ENCODE measurements at regions not wholly inside any gene's neighbourhood (a gene's known extent, or its start where the extent isn't known, plus 50 kb on each side); places are given as distances from the start of the nearest gene placed in this dataset.

DNA sequence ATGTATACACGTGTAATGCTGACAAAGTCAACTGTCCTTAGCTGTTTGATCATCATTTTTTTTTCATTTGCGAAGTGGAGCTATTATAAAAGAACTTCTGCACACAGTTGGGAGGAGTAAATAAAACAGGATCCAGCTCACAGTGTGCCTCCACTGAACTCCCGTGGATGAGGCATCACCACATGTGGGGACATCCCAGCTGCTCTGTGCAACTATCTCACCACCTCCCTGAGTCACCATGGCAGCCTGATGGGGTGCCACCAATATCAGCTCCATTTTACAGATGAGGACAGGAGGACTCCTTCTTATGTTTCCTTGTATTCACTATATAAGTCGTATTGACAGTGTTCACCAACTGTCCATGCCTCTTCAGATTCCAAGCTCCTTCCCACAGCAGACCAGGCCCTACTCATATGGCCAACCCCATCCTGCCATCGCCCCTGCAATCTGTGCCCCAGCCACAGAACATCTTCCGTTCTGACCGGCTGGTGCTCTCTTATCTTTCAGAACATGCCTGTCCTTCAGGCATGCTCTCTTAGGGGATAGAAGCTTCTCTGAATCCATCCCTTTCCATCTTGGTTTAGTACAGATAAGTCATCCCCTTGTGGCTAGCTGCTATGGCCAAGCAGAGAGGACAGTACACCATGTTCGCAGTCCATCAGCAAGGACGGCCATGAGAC is 288.1 kb downstream of the RNF144A start:
- H3K9ac ChIP-seq (ENCODE audit: low read depth in 1 of 3, low read length in 3 of 3): no peak overlapping the region
- no peak overlapping the region for H3K27ac ChIP-seq (ENCODE audit: low read depth, low read length)
- no peaks in the 10 kb centered on the region for H3K27me3 ChIP-seq (ENCODE audit: control insufficient read depth in 3 of 3, insufficient read depth in 3 of 3, low read length in 3 of 3)
- no peaks in the 10 kb centered on the region for H3K36me3 ChIP-seq (ENCODE audit: control insufficient read depth in 3 of 3, insufficient read depth in 3 of 3, low read length in 3 of 3)
- H3K4me3 ChIP-seq (ENCODE audit: low read length in 3 of 3): no peak overlapping the region
- H3K4me1 ChIP-seq (ENCODE audit: control insufficient read depth in 3 of 3, insufficient read depth in 3 of 3, low read length in 3 of 3): no peaks in the 10 kb centered on the region
- H3K9me3 ChIP-seq (ENCODE audit: control insufficient read depth in 3 of 3, low read length in 3 of 3): no peaks in the 10 kb centered on the region

DNA sequence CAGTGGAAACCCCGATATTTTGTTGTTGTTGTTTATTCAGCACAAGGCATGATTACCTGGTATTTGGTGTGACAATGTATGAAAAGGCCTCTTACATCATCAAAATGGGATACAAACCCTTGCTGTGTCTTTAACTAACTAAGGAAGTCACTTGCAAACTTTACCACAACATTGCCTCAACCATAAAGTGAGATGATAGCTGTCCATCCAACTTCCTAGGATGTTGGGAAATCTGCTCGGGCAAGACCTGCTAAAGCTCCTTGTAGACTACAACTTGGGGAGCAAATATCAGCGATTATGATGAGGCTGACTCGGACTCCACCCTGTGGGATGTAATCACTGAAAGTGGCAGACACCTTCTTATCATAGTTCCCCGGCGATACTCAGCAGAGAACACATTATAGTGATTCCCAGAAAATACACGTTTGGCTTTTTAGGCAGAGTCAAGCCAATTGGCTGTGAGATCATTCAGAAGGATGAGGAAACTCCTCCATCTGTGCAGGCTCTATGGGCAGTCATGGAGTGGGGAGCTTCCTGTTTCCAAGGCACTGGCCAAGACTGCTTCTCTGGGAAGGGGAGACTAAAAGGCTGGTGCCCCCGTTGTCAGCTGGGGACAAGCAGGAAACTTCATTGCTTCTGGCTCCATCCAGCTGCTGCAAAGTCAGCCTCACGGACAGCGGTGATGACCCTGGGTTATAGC is 289.0 kb downstream of the RNF144A start:
- no peaks in the 10 kb centered on the region for H3K4me1 ChIP-seq (ENCODE audit: control insufficient read depth in 3 of 3, insufficient read depth in 3 of 3, low read length in 3 of 3)
- no peak overlapping the region for H3K4me3 ChIP-seq (ENCODE audit: low read length in 3 of 3)

DNA sequence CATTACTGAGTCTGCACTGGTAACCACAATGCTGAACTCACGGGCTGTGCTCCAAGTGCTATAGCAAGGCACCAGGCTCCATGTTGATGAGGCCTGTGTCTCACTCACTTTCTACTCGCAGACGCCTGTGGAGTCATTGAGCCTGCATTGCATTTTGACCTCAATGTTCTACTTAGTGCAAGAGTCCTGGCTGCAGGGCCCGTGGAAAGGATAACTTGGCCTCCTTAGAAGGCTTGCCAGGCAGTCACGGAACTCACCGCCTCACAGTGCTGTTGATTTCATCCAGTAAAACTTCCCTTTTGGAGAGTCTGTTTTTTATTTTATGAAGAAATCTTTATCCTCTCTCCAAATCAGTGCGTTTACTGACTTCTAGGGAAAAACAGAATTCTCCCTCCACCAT is 290.4 kb downstream of the RNF144A start:
- no peaks in the 10 kb centered on the region for H3K9me3 ChIP-seq (ENCODE audit: control insufficient read depth in 3 of 3, low read length in 3 of 3)
- H3K27ac ChIP-seq (ENCODE audit: low read depth, low read length): no peak overlapping the region
- H3K4me1 ChIP-seq (ENCODE audit: control insufficient read depth in 3 of 3, insufficient read depth in 3 of 3, low read length in 3 of 3): no peaks in the 10 kb centered on the region
- no peaks in the 10 kb centered on the region for H3K36me3 ChIP-seq (ENCODE audit: control insufficient read depth in 3 of 3, insufficient read depth in 3 of 3, low read length in 3 of 3)
- H3K9ac ChIP-seq (ENCODE audit: low read depth in 1 of 3, low read length in 3 of 3): no peak overlapping the region
- no peak overlapping the region for H3K4me3 ChIP-seq (ENCODE audit: low read length in 3 of 3)
- H3K27me3 ChIP-seq (ENCODE audit: control insufficient read depth in 3 of 3, insufficient read depth in 3 of 3, low read length in 3 of 3): no peaks in the 10 kb centered on the region

More for the DNA sequence above, 289.0 kb downstream of the RNF144A start:
- Histone ChIP-seq H3K27ac (ENCODE audit: low read depth, low read length) (no peak overlapping the region), H3K9ac (ENCODE audit: low read depth in 1 of 3, low read length in 3 of 3) (no peak overlapping the region), H3K9me3 (ENCODE audit: control insufficient read depth in 3 of 3, low read length in 3 of 3) (no peaks in the 10 kb centered on the region), H3K27me3 (ENCODE audit: control insufficient read depth in 3 of 3, insufficient read depth in 3 of 3, low read length in 3 of 3) (no peaks in the 10 kb centered on the region), H3K36me3 (ENCODE audit: control insufficient read depth in 3 of 3, insufficient read depth in 3 of 3, low read length in 3 of 3) (no peaks in the 10 kb centered on the region)

DNA sequence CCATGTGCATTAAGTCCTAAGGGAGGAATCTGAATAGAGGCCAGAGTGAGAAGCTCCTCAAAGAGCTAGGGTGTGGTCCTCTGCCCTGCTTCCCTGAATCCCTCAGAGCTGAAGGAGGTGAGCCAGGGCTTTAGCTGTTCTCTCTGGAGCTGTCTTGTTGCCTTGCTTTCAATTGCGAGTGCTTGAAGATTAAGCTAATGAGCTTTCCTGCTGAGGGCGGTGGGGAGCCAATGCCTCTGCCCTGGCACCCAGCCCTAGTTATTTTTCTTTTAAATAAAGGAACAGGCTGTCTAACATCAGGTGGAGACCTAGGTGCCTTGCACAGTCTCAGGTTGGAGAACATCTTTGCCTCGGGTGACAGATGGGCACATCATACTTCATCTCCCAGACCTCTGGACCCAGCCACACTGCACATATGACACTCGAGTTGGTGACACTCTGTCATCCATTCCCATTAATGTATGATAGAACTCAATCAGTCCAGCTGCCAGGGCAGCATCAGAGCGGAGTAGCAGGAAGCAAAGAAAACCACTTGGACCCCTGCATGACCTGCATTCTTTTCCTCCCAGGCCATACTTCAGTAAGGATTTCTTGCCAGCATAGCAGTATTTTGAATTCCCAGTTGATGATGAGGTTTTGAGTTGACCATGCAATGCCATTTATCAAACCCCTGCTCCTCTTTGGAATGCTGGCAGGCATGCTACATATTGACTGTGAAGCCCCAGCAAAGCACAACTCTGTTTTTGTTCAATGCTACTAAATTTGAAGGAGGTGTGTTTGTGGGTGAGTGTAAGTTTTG is 292.7 kb downstream of the RNF144A start:
- H3K4me1 ChIP-seq (ENCODE audit: control insufficient read depth in 3 of 3, insufficient read depth in 3 of 3, low read length in 3 of 3): no peaks in the 10 kb centered on the region
- H3K9ac ChIP-seq (ENCODE audit: low read depth in 1 of 3, low read length in 3 of 3): no peak overlapping the region
- H3K9me3 ChIP-seq (ENCODE audit: control insufficient read depth in 3 of 3, low read length in 3 of 3): no peaks in the 10 kb centered on the region
- H3K27ac ChIP-seq (ENCODE audit: low read depth, low read length): no peak overlapping the region
- no peaks in the 10 kb centered on the region for H3K27me3 ChIP-seq (ENCODE audit: control insufficient read depth in 3 of 3, insufficient read depth in 3 of 3, low read length in 3 of 3)
- no peak overlapping the region for H3K4me3 ChIP-seq (ENCODE audit: low read length in 3 of 3)
- no peaks in the 10 kb centered on the region for H3K36me3 ChIP-seq (ENCODE audit: control insufficient read depth in 3 of 3, insufficient read depth in 3 of 3, low read length in 3 of 3)

DNA sequence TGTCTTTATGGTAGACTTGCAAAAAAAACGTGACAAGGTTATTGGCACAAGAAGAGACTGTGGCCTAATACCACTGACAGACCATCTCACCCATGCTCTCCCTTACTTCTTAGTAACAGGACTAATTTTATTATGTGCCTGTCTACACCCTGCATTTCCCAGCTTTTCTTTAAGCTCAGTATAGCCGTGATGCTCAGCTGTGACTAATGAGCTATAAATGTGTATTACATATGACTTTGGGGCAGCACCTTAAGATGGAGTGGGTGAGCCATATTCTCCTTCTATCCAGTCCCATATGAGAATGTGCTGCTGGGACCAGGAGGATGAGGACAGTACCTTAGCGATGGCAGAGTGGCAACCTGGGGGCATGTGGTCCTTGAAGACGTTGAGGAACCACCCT is 293.5 kb downstream of the RNF144A start:
- no peaks in the 10 kb centered on the region for H3K9me3 ChIP-seq (ENCODE audit: control insufficient read depth in 3 of 3, low read length in 3 of 3)
- no peaks in the 10 kb centered on the region for H3K36me3 ChIP-seq (ENCODE audit: control insufficient read depth in 3 of 3, insufficient read depth in 3 of 3, low read length in 3 of 3)
- no peak overlapping the region for H3K4me3 ChIP-seq (ENCODE audit: low read length in 3 of 3)
- no peak overlapping the region for H3K27ac ChIP-seq (ENCODE audit: low read depth, low read length)
- H3K27me3 ChIP-seq (ENCODE audit: control insufficient read depth in 3 of 3, insufficient read depth in 3 of 3, low read length in 3 of 3): no peaks in the 10 kb centered on the region
- no peak overlapping the region for H3K9ac ChIP-seq (ENCODE audit: low read depth in 1 of 3, low read length in 3 of 3)
- no peaks in the 10 kb centered on the region for H3K4me1 ChIP-seq (ENCODE audit: control insufficient read depth in 3 of 3, insufficient read depth in 3 of 3, low read length in 3 of 3)

DNA sequence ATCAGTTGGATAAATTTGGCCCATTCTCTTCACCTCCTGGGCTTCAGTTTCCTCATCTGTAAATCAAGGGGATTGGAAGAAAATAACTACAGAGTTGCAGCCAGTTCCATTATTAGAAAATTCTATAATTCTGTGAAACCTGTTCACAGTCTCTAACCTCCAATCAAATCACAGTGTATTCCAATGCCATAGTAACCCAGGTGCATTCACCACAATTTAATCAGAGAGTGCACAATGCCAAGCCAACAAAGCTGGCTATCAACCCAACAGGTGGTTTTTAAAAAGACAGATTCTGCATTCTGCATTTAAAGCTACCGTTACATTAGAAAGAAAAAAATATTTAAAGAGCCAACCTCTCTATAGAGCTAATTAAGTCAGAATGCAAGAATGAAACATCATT is 308.6 kb downstream of the RNF144A start:
- Histone ChIP-seq H3K4me3 (ENCODE audit: low read length in 3 of 3) (no peak overlapping the region), H3K27me3 (ENCODE audit: control insufficient read depth in 3 of 3, insufficient read depth in 3 of 3, low read length in 3 of 3) (no peaks in the 10 kb centered on the region), H3K9me3 (ENCODE audit: control insufficient read depth in 3 of 3, low read length in 3 of 3) (no peaks in the 10 kb centered on the region), H3K27ac (ENCODE audit: low read depth, low read length) (no peak overlapping the region), H3K9ac (ENCODE audit: low read depth in 1 of 3, low read length in 3 of 3) (no peak overlapping the region), H3K4me1 (ENCODE audit: control insufficient read depth in 3 of 3, insufficient read depth in 3 of 3, low read length in 3 of 3) (no peaks in the 10 kb centered on the region), H3K36me3 (ENCODE audit: control insufficient read depth in 3 of 3, insufficient read depth in 3 of 3, low read length in 3 of 3) (no peaks in the 10 kb centered on the region)

DNA sequence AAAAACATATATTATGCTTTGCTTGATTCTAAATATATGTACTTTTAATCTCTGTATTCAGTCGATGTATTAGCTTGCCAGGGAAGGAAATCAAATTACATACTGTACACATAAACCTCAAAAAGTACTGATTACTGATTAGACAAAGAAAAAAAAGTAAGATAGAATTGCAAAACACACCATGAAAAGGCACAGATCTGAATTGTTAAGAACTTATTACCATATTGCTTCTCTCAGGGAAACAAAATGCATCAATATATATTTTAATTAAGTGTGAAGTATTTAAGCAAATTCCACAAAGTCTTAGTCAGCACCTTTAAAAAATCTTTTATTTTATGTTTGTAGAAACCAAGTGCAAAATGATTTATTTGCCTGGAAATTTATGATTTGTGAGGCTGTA is 309.3 kb downstream of the RNF144A start:
- no peaks in the 10 kb centered on the region for H3K4me1 ChIP-seq (ENCODE audit: control insufficient read depth in 3 of 3, insufficient read depth in 3 of 3, low read length in 3 of 3)
- no peaks in the 10 kb centered on the region for H3K9me3 ChIP-seq (ENCODE audit: control insufficient read depth in 3 of 3, low read length in 3 of 3)

DNA sequence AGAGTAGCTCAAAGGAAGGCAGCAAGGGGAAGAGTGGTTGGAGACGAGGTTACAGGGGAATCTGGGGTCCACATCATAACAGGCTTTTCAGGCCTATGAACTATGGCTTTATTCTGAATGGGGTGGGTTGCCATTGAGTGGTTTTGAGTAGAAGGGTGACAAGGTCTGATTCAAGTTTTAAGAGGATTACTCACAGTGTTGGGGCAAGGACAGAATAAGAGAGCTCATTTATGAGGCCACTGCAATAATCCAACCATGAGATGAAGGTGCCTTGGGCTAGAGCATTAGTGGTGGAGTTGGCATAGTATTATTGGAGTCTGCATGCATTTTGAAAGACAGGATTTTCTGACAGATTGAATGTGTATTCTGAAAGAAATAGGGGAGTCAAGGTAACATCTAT is 315.9 kb downstream of the RNF144A start:
- no peak overlapping the region for H3K27ac ChIP-seq (ENCODE audit: low read depth, low read length)
- H3K4me3 ChIP-seq (ENCODE audit: low read length in 3 of 3): no peak overlapping the region
- H3K36me3 ChIP-seq (ENCODE audit: control insufficient read depth in 3 of 3, insufficient read depth in 3 of 3, low read length in 3 of 3): no peaks in the 10 kb centered on the region
- no peaks in the 10 kb centered on the region for H3K27me3 ChIP-seq (ENCODE audit: control insufficient read depth in 3 of 3, insufficient read depth in 3 of 3, low read length in 3 of 3)
- H3K4me1 ChIP-seq (ENCODE audit: control insufficient read depth in 3 of 3, insufficient read depth in 3 of 3, low read length in 3 of 3): no peaks in the 10 kb centered on the region
- no peak overlapping the region for H3K9ac ChIP-seq (ENCODE audit: low read depth in 1 of 3, low read length in 3 of 3)
- H3K9me3 ChIP-seq (ENCODE audit: control insufficient read depth in 3 of 3, low read length in 3 of 3): no peaks in the 10 kb centered on the region

More for the DNA sequence above, 309.3 kb downstream of the RNF144A start:
- Histone ChIP-seq H3K27me3 (ENCODE audit: control insufficient read depth in 3 of 3, insufficient read depth in 3 of 3, low read length in 3 of 3) (no peaks in the 10 kb centered on the region), H3K27ac (ENCODE audit: low read depth, low read length) (no peak overlapping the region), H3K36me3 (ENCODE audit: control insufficient read depth in 3 of 3, insufficient read depth in 3 of 3, low read length in 3 of 3) (no peaks in the 10 kb centered on the region), H3K9ac (ENCODE audit: low read depth in 1 of 3, low read length in 3 of 3) (no peak overlapping the region), H3K4me3 (ENCODE audit: low read length in 3 of 3) (no peak overlapping the region)

DNA sequence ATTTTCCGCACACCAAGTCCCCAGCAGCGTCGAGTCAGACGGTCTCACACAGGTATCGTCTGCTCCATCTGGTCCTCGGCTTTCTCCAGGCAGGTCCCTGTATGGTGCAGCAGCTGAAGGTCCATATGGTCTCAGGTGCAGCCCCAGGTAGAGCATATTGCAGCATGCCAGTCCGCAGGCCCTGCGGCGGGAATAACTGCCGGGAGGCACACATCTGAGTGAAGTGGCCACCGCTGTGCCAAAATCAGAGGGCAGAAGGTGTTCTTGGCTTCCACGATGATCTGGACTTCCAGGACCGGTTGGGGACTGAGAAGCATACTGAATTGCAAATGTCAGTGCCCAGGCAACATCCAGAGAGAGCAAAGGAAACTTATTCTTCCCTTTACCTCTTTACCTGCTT is 320.3 kb downstream of the RNF144A start:
- no peak overlapping the region for H3K9ac ChIP-seq (ENCODE audit: low read depth in 1 of 3, low read length in 3 of 3)
- H3K36me3 ChIP-seq (ENCODE audit: control insufficient read depth in 3 of 3, insufficient read depth in 3 of 3, low read length in 3 of 3): no peaks in the 10 kb centered on the region
- no peaks in the 10 kb centered on the region for H3K27me3 ChIP-seq (ENCODE audit: control insufficient read depth in 3 of 3, insufficient read depth in 3 of 3, low read length in 3 of 3)
- H3K4me1 ChIP-seq (ENCODE audit: control insufficient read depth in 3 of 3, insufficient read depth in 3 of 3, low read length in 3 of 3): no peaks in the 10 kb centered on the region
- no peak overlapping the region for H3K4me3 ChIP-seq (ENCODE audit: low read length in 3 of 3)
- H3K9me3 ChIP-seq (ENCODE audit: control insufficient read depth in 3 of 3, low read length in 3 of 3): no peaks in the 10 kb centered on the region
- no peak overlapping the region for H3K27ac ChIP-seq (ENCODE audit: low read depth, low read length)

DNA sequence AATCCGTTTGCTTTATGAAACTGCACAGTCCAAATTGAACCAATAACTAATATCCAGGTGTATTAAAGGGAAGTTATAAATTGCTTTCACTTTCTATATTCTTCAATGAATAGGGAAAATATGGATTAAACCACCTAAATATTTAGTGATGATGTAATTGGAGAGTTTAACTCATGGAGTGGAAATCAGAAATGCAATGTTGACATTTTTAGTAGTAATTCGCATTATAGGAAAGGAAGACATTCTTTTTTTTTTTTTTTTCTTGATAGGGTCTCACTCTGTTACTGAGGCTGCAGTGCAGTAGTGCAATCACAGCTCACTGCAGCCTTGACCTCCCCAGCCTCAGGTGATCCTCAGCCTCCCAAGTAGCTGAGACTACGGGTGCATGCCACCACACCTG is 321.9 kb downstream of the RNF144A start:
- no peaks in the 10 kb centered on the region for H3K4me1 ChIP-seq (ENCODE audit: control insufficient read depth in 3 of 3, insufficient read depth in 3 of 3, low read length in 3 of 3)
- no peak overlapping the region for H3K27ac ChIP-seq (ENCODE audit: low read depth, low read length)
- H3K9me3 ChIP-seq (ENCODE audit: control insufficient read depth in 3 of 3, low read length in 3 of 3): no peaks in the 10 kb centered on the region
- H3K4me3 ChIP-seq (ENCODE audit: low read length in 3 of 3): no peak overlapping the region
- H3K27me3 ChIP-seq (ENCODE audit: control insufficient read depth in 3 of 3, insufficient read depth in 3 of 3, low read length in 3 of 3): no peaks in the 10 kb centered on the region
- H3K36me3 ChIP-seq (ENCODE audit: control insufficient read depth in 3 of 3, insufficient read depth in 3 of 3, low read length in 3 of 3): no peaks in the 10 kb centered on the region
- no peak overlapping the region for H3K9ac ChIP-seq (ENCODE audit: low read depth in 1 of 3, low read length in 3 of 3)
